ENCODE measurements at regions not wholly inside any gene's neighbourhood (a gene's known extent, or its start where the extent isn't known, plus 50 kb on each side); places are given as distances from the start of the nearest gene placed in this dataset.
"Not testable (repeated sequence)": the region's sequence is repeated elsewhere in the genome, so short reads cannot be mapped to it uniquely, and the experiment has no call there.

GRCh38 chr15:19995296-19995695 lies 546.3 kb downstream of the GOLGA6L6 start:
- not testable (repeated sequence) for TF ChIP-seq CTCF (IDR thresholded peaks at IDR 0.05 in 8 of 11, conservative IDR thresholded peaks at IDR 0.05 in 3 of 11); POLR2A (IDR thresholded peaks at IDR 0.05); POLR2AphosphoS5 (IDR thresholded peaks at IDR 0.05)
